NCI-H226 (cell line): ENCODE measurements at regions not wholly inside any gene's neighbourhood (a gene's known extent, or its start where the extent isn't known, plus 50 kb on each side); places are given as distances from the start of the nearest gene placed in this dataset.
"Not testable (repeated sequence)": the region's sequence is repeated elsewhere in the genome, so short reads cannot be mapped to it uniquely, and the experiment has no call there.

Source experiments
- DNase-seq: peaks from one replicate; pipeline ENCODE4 v3.0.0-alpha.2; 2015

GRCh38 chr18:63071701-63072141 lies 247.8 kb downstream of the BCL2 start:
- DNase-seq: no peak

GRCh38 chr18:63070767-63071502 lies 248.6 kb downstream of the BCL2 start:
- no peak for DNase-seq

GRCh38 chr18:63069496-63069895 lies 250.1 kb downstream of the BCL2 start:
- DNase-seq: no peak

- no peak for DNase-seq
Measured at GRCh38 chr18:63067939-63068338, 251.6 kb downstream of the BCL2 start.

- no peak for DNase-seq
Measured at GRCh38 chr18:63065172-63065571, 254.4 kb downstream of the BCL2 start.

- peak; percentile 13 for DNase-seq
Measured at GRCh38 chr18:63063171-63063570, 256.4 kb downstream of the BCL2 start.

- no peak for DNase-seq
Measured at GRCh38 chr18:63062246-63062645, 257.3 kb downstream of the BCL2 start.

- no peak for DNase-seq
Measured at GRCh38 chr18:63061303-63061702, 258.3 kb downstream of the BCL2 start.

GRCh38 chr18:63058521-63058920 lies 261.0 kb downstream of the BCL2 start:
- no peak for DNase-seq

GRCh38 chr18:63057707-63058106 lies 261.9 kb downstream of the BCL2 start:
- DNase-seq: no peak

- DNase-seq: no peak
Measured at GRCh38 chr18:63054901-63055584, 264.5 kb downstream of the BCL2 start.

GRCh38 chr18:63051928-63052327 lies 267.6 kb downstream of the BCL2 start:
- DNase-seq: no peak

- not testable (repeated sequence) for DNase-seq
Measured at GRCh38 chr18:63050667-63051395, 268.7 kb downstream of the BCL2 start.

GRCh38 chr18:63046375-63046774 lies 273.2 kb downstream of the BCL2 start:
- DNase-seq: no peak

GRCh38 chr18:63043516-63043915 lies 276.1 kb downstream of the BCL2 start:
- peak; percentile 39 for DNase-seq

- DNase-seq: no peak
Measured at GRCh38 chr18:63042351-63042750, 277.2 kb downstream of the BCL2 start.

- no peak for DNase-seq
Measured at GRCh38 chr18:63040788-63041410, 278.7 kb downstream of the BCL2 start.

- no peak for DNase-seq
Measured at GRCh38 chr18:63037491-63037890, 282.1 kb downstream of the BCL2 start.

- DNase-seq: no peak
Measured at GRCh38 chr18:63031375-63031774, 288.2 kb downstream of the BCL2 start.
